Ovary (tissue), 7 donors: ENCODE measurements at regions not wholly inside any gene's neighbourhood (a gene's known extent, or its start where the extent isn't known, plus 50 kb on each side); places are given as distances from the start of the nearest gene placed in this dataset.

Experiments used
- DNase-seq, 5 donors: peaks; one replicate each; pipeline ENCODE4 v3.0.0-alpha.2; 2019 to 2020
- H3K27ac ChIP-seq, 2 donors: fragments of 200-600 bp; one replicate each; pipeline versions ENCODE4 v1.5.1 to v1.8.0; 2019 to 2022
- H3K27me3 ChIP-seq: fragments of 200-600 bp; one replicate; pipeline ENCODE4 v1.8.0; 2022
- H3K36me3 ChIP-seq: fragments of 200-600 bp; sonication (generic); one replicate; pipeline ENCODE4 v1.5.1; 2019
- H3K4me1 ChIP-seq: one replicate; pipeline ENCODE4 v1.8.1; 2013; ENCODE audit warnings: mild to moderate bottlenecking, moderate library complexity; ENCODE audit not compliant: insufficient read depth
- H3K4me3 ChIP-seq: fragments of 200-600 bp; sonication (generic); one replicate; pipeline ENCODE4 v1.5.1; 2017
- H3K9me3 ChIP-seq, 2 donors: fragments of 200-600 bp in 1 of 2; sonication (generic) in 1 of 2; one replicate each; pipeline versions ENCODE4 v1.5.1 to v1.8.1; 2013 to 2019; ENCODE audit warnings: mild to moderate bottlenecking in 1 of 2, moderate library complexity in 1 of 2
- EP300 ChIP-seq: sonication (generic); formaldehyde crosslinking; IDR thresholded peaks from one replicate; pipeline ENCODE4 v1.6.1; 2017; ENCODE audit warnings: antibody characterized with exemption
- POLR2A ChIP-seq: fragments of 450-650 bp; IDR thresholded peaks from one replicate; pipeline ENCODE4 v1.6.1; 2017; ENCODE audit warnings: antibody characterized with exemption, mild to moderate bottlenecking, moderate library complexity
- WGBS, 3 donors: extraction: QIAGEN DNeasy Blood & Tissue Kit in 1 of 3; methylation state at CpG; one replicate each; pipeline versions ENCODE4 v1.1.5 to v1.1.7; 2013 to 2017; 5-methylcytosine and 5-hydroxymethylcytosine counted together
- intact Hi-C, 4 donors: fragments of 100-400 bp; cut with DNase I; formaldehyde crosslinking; loops; one replicate each; pipeline versions ENCODE4 v1.11.0 to v1.15.1; 2022 to 2023
- TF ChIP-seq, protein P1 (sequence below), 3 donors: fragments of 450-650 bp in 2 of 3; fragments of 200-600 bp in 1 of 3; IDR thresholded peaks; one replicate each; pipeline versions ENCODE4 v1.5.1 to v1.8.0; 2016 to 2022; ENCODE audit warnings: antibody characterized with exemption in 3 of 3, mild to moderate bottlenecking in 1 of 3
- donor health status: DM: no; HTN: no; CAD: no; lungs with moderate emphysema.
- donor health status: DM: no; HTN: no; CAD: no.
- donor health status: Bipolar disorder and iron deficiency.
- donor health status: DM: no; HTN: no; CAD: no.
- donor health status: DM: yes; HTN: yes; CAD: no.

DNA sequence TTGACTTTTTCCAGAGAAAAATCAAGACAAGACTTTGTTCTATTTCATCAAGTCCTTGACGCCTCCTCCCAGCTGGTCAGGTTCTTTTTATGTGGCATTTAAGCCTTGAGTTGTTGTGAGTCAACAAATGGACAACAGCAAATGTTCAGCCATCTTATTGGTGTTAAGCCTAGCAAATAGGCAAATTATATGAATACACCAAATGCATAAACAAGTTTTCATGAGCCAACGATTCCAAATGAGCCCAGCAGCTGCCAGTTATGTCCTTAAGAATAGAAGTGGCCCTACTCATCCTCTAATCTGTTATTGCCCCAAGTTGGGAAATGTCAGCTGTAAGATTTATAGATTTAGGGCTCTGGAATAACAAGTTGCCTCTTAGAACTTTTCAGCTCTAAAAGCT, 312.0 kb downstream of the SOX4 start:
- peaks cover 6% of the 10 kb centered on the region for H3K4me1 ChIP-seq
- H3K36me3 ChIP-seq, result no peaks in the 10 kb centered on the region
- DNase-seq, result no peak
- WGBS, 3 donors, result 77 to 80% (median 77%) methylated on average over 2 of the region's 2 CpGs
- no peak overlapping the region for H3K4me3 ChIP-seq
- no peaks in the 10 kb centered on the region for H3K27me3 ChIP-seq
- TF ChIP-seq, protein P1, sequence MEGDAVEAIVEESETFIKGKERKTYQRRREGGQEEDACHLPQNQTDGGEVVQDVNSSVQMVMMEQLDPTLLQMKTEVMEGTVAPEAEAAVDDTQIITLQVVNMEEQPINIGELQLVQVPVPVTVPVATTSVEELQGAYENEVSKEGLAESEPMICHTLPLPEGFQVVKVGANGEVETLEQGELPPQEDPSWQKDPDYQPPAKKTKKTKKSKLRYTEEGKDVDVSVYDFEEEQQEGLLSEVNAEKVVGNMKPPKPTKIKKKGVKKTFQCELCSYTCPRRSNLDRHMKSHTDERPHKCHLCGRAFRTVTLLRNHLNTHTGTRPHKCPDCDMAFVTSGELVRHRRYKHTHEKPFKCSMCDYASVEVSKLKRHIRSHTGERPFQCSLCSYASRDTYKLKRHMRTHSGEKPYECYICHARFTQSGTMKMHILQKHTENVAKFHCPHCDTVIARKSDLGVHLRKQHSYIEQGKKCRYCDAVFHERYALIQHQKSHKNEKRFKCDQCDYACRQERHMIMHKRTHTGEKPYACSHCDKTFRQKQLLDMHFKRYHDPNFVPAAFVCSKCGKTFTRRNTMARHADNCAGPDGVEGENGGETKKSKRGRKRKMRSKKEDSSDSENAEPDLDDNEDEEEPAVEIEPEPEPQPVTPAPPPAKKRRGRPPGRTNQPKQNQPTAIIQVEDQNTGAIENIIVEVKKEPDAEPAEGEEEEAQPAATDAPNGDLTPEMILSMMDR (IDR thresholded peaks at IDR 0.05), result no peak
- TF ChIP-seq EP300 (no peak), POLR2A (no peak)
- H3K27ac ChIP-seq, result no peak overlapping the region
- intact Hi-C loops, result no loop called here
- no peaks in the 10 kb centered on the region for H3K9me3 ChIP-seq

DNA sequence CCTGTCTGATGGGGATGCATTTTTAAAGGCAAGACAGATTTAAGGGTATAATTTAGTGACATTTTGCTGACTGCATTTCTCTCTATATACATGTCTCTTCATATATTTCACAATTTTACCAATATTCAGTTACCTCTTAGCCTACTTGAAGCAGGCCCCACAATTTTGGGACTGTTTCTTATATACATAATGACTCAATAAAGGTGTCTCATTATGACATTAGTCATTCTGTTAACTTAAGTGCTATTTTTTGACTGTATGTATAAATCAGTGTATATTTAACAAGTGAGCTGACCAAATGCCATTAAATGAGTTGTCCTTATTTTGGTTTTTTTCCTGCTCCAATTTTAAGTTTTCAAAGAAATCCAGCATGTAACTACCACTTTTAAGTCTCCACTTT, 313.3 kb downstream of the SOX4 start:
- no peak for DNase-seq
- Histone ChIP-seq H3K36me3 (no peaks in the 10 kb centered on the region), H3K4me1 (peaks cover 6% of the 10 kb centered on the region), H3K9me3 (no peaks in the 10 kb centered on the region), H3K27me3 (no peaks in the 10 kb centered on the region), H3K27ac (no peak overlapping the region), H3K4me3 (no peak overlapping the region)
- TF ChIP-seq, protein P1 (IDR thresholded peaks at IDR 0.05), result no peak
- no peak for TF ChIP-seq POLR2A
- TF ChIP-seq EP300, result no peak
- intact Hi-C loops, result no loop called here

DNA sequence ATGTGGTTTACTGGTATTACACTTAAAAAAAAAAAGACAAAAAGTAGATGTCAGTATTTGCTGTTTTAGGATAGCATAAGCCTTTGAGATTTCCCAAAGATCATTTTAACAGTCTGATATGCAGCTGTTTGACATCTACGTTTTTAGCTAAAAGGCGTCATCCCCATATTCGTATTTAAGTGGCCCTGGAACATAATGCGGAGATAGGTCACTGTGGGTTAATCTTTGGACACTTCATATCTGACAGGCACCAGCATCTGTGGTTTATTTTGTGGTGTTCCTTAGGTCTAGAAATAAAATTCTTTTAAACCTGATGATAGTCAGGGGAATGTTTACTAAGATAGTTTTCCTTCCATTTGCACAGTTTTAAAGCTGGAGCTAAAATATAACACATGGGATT, 313.7 kb downstream of the SOX4 start:
- 52 to 72% (median 70%) methylated on average over 4 of the region's 4 CpGs for WGBS, 3 donors
- Histone ChIP-seq H3K4me1 (peaks cover 6% of the 10 kb centered on the region), H3K36me3 (no peaks in the 10 kb centered on the region), H3K4me3 (no peak overlapping the region), H3K27ac (no peak overlapping the region), H3K9me3 (no peaks in the 10 kb centered on the region), H3K27me3 (no peaks in the 10 kb centered on the region)
- no peak for DNase-seq
- TF ChIP-seq, protein P1 (IDR thresholded peaks at IDR 0.05), result no peak
- TF ChIP-seq POLR2A (no peak), EP300 (no peak)
- intact Hi-C loops, result no loop called here

DNA sequence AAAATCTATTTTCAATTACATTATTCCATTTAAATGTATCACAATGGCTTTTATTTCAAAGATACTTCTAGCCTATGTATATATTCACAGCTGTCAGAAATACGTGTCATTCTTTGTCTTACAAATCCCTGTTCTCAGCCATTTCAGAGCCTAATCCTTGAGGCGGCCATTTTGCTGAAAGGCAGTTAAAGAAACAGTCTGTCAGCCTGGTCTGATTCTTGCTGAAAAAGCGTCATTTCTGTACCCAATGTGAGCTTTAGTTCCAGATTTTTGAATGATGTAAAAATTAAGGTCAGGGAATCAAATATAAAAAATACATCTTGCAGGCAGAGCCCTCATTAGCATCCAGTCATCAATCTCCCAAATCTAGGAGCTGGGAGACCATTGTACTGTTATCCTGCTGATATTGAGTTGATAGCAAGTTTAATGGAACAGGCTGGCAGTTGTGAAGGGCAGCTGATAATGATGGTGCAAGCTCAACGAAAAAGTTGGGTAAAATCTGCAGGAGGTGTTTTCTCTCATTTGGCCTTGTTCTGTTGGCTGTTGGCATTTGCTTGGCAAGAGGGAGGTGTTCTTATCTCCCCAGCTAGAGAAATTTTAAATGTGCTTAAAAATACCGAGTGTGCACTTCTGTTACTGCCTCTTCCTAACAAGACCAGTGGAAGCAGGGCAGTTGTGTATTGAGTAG, 314.8 kb downstream of the SOX4 start:
- H3K36me3 ChIP-seq, result no peaks in the 10 kb centered on the region
- H3K9me3 ChIP-seq, result no peaks in the 10 kb centered on the region
- intact Hi-C loops, result no loop called here
- peaks cover 4% of the 10 kb centered on the region for H3K4me1 ChIP-seq
- no peak overlapping the region for H3K4me3 ChIP-seq
- DNase-seq, result no peak
- no peak for TF ChIP-seq POLR2A
- TF ChIP-seq, protein P1 (IDR thresholded peaks at IDR 0.05), result no peak
- no peak for TF ChIP-seq EP300
- H3K27me3 ChIP-seq, result no peaks in the 10 kb centered on the region
- 51 to 63% (median 55%) methylated on average over 5 of the region's 5 CpGs for WGBS, 3 donors
- peak overlapping the region in 1 of 2 donors; percentile 15 for H3K27ac ChIP-seq
